Lower leg skin (tissue), 3 donors: ENCODE measurements at regions not wholly inside any gene's neighbourhood (a gene's known extent, or its start where the extent isn't known, plus 50 kb on each side); places are given as distances from the start of the nearest gene placed in this dataset.

ENCODE experiments used
- POLR2A ChIP-seq, 2 donors: fragments of 450-650 bp; IDR thresholded peaks; one replicate each; pipeline ENCODE4 v1.6.1; 2016 to 2017; ENCODE audit warnings: antibody characterized with exemption in 2 of 2, mild to moderate bottlenecking in 1 of 2, moderate library complexity in 1 of 2
- TF ChIP-seq, protein P1 (sequence below), 3 donors: fragments of 450-650 bp; IDR thresholded peaks; one replicate each; pipeline ENCODE4 v1.5.1; 2016; ENCODE audit warnings: antibody characterized with exemption in 3 of 3, mild to moderate bottlenecking in 3 of 3, moderate library complexity in 2 of 3

GRCh38 chr15:87355946-87356345, 900.6 kb downstream of the NTRK3 start:
- TF ChIP-seq, protein P1, sequence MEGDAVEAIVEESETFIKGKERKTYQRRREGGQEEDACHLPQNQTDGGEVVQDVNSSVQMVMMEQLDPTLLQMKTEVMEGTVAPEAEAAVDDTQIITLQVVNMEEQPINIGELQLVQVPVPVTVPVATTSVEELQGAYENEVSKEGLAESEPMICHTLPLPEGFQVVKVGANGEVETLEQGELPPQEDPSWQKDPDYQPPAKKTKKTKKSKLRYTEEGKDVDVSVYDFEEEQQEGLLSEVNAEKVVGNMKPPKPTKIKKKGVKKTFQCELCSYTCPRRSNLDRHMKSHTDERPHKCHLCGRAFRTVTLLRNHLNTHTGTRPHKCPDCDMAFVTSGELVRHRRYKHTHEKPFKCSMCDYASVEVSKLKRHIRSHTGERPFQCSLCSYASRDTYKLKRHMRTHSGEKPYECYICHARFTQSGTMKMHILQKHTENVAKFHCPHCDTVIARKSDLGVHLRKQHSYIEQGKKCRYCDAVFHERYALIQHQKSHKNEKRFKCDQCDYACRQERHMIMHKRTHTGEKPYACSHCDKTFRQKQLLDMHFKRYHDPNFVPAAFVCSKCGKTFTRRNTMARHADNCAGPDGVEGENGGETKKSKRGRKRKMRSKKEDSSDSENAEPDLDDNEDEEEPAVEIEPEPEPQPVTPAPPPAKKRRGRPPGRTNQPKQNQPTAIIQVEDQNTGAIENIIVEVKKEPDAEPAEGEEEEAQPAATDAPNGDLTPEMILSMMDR (IDR thresholded peaks at IDR 0.05) = no peak
- TF ChIP-seq POLR2A (IDR thresholded peaks at IDR 0.05) = no peak
